Vagina (tissue), 2 donors: ENCODE measurements at regions not wholly inside any gene's neighbourhood (a gene's known extent, or its start where the extent isn't known, plus 50 kb on each side); places are given as distances from the start of the nearest gene placed in this dataset.

ENCODE experiments used
- CTCF ChIP-seq, 3 experiments: fragments of 450-650 bp in 2 of 3; fragments of 200-600 bp in 1 of 3; sonication (generic) in 1 of 3; IDR thresholded peaks; one replicate each; pipeline ENCODE4 v1.5.1; 2017 to 2019; ENCODE audit warnings: antibody characterized with exemption in 3 of 3, mild to moderate bottlenecking in 2 of 3, moderate library complexity in 2 of 3
- POLR2A ChIP-seq, 2 donors: fragments of 450-650 bp; IDR thresholded peaks; one replicate each; pipeline ENCODE4 v1.6.1; 2017; ENCODE audit warnings: antibody characterized with exemption in 2 of 2, mild to moderate bottlenecking in 2 of 2, moderate library complexity in 2 of 2
- POLR2AphosphoS5 ChIP-seq, 2 donors: sonication (generic); formaldehyde crosslinking; IDR thresholded peaks; one replicate each; pipeline ENCODE4 v1.9.0; 2017; ENCODE audit warnings: antibody characterized with exemption in 2 of 2, mild to moderate bottlenecking in 2 of 2, low read depth in 1 of 2; ENCODE audit not compliant: insufficient read depth in 1 of 2

- TF ChIP-seq CTCF (IDR thresholded peaks at IDR 0.05) (no peak), POLR2A (IDR thresholded peaks at IDR 0.05) (no peak), POLR2AphosphoS5 (IDR thresholded peaks at IDR 0.05; ENCODE audit: insufficient read depth in 1 of 2, low read depth in 1 of 2) (no peak)
Measured at GRCh38 chr15:68506071-68506470, 72.7 kb upstream of the CORO2B start.
